22Rv1 (cell line): ENCODE measurements at regions not wholly inside any gene's neighbourhood (a gene's known extent, or its start where the extent isn't known, plus 50 kb on each side); places are given as distances from the start of the nearest gene placed in this dataset.

Experiments used
- ZFX ChIP-seq: fragments of 450-650 bp; IDR thresholded peaks from 2 replicates; pipeline ENCODE4 v1.6.1; 2017; ENCODE audit warnings: antibody characterized with exemption, borderline replicate concordance
- TF ChIP-seq, protein P1 (sequence below): fragments of 450-650 bp; IDR thresholded peaks from 2 replicates; pipeline ENCODE4 v1.5.1; 2017; ENCODE audit warnings: mild to moderate bottlenecking

GRCh38 chr1:221873673-221874072 lies 131.8 kb upstream of the DUSP10 start:
- TF ChIP-seq, protein P1, sequence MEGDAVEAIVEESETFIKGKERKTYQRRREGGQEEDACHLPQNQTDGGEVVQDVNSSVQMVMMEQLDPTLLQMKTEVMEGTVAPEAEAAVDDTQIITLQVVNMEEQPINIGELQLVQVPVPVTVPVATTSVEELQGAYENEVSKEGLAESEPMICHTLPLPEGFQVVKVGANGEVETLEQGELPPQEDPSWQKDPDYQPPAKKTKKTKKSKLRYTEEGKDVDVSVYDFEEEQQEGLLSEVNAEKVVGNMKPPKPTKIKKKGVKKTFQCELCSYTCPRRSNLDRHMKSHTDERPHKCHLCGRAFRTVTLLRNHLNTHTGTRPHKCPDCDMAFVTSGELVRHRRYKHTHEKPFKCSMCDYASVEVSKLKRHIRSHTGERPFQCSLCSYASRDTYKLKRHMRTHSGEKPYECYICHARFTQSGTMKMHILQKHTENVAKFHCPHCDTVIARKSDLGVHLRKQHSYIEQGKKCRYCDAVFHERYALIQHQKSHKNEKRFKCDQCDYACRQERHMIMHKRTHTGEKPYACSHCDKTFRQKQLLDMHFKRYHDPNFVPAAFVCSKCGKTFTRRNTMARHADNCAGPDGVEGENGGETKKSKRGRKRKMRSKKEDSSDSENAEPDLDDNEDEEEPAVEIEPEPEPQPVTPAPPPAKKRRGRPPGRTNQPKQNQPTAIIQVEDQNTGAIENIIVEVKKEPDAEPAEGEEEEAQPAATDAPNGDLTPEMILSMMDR: no peak
- TF ChIP-seq ZFX: no peak
